ENCODE measurements at regions not wholly inside any gene's neighbourhood (a gene's known extent, or its start where the extent isn't known, plus 50 kb on each side); places are given as distances from the start of the nearest gene placed in this dataset.
"Not testable (repeated sequence)": the region's sequence is repeated elsewhere in the genome, so short reads cannot be mapped to it uniquely, and the experiment has no call there.

DNA sequence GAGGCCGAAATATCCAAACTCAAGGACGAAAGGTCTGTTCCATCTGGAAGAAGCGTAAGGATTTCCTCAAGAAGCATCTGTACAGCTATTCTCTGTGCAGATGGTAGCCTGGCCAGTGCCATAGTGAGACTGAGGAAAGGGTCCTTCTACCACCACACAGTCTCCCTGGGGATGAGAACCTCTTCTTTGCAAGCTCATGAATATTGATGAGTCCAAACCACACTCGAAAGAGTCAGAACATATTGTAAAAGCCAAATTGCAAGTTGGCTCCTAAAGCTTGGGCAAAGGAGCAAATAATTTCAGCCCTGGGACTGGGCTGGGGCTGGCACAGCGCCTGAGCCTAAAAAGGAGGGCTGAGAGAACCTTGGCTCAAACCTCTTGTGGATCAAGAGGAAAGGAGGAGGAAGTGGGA, 66.1 kb upstream of the PIP4K2A start:
- H3K4me1 Mint-ChIP-seq: peaks cover 0 to 5% of the 10 kb centered on the region in 2 donors
- no peak overlapping the region for H3K4me3 Mint-ChIP-seq
- H3K27ac Mint-ChIP-seq: no peak overlapping the region
- Histone ChIP-seq H3K27ac (ENCODE audit: low read length) (no peak overlapping the region), H3K4me3 (ENCODE audit: low read length) (no peak overlapping the region), H3K4me1 (ENCODE audit: control insufficient read depth, insufficient read depth, low read length) (no peaks in the 10 kb centered on the region), H3K27me3 (ENCODE audit: control insufficient read depth, insufficient read depth, low read length) (no peaks in the 10 kb centered on the region), H3K36me3 (ENCODE audit: control insufficient read depth, insufficient read depth, low read length) (no peaks in the 10 kb centered on the region), H3K9me3 (ENCODE audit: control insufficient read depth, insufficient read depth, low read length) (peaks cover 10% of the 10 kb centered on the region)
- 95% methylated on average over 5 of the region's 5 CpGs for WGBS (ENCODE audit: insufficient coverage)
- peaks cover 0 to 2% of the 10 kb centered on the region in 2 donors for H3K9me3 Mint-ChIP-seq
- DNase-seq: no peak
- no peak for ATAC-seq
- intact Hi-C loops (cut with micrococcal nuclease): no loop called here
- no peaks in the 10 kb centered on the region for H3K36me3 Mint-ChIP-seq
- TF ChIP-seq, protein P1, sequence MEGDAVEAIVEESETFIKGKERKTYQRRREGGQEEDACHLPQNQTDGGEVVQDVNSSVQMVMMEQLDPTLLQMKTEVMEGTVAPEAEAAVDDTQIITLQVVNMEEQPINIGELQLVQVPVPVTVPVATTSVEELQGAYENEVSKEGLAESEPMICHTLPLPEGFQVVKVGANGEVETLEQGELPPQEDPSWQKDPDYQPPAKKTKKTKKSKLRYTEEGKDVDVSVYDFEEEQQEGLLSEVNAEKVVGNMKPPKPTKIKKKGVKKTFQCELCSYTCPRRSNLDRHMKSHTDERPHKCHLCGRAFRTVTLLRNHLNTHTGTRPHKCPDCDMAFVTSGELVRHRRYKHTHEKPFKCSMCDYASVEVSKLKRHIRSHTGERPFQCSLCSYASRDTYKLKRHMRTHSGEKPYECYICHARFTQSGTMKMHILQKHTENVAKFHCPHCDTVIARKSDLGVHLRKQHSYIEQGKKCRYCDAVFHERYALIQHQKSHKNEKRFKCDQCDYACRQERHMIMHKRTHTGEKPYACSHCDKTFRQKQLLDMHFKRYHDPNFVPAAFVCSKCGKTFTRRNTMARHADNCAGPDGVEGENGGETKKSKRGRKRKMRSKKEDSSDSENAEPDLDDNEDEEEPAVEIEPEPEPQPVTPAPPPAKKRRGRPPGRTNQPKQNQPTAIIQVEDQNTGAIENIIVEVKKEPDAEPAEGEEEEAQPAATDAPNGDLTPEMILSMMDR (IDR thresholded peaks at IDR 0.05): no peak
- H3K27me3 Mint-ChIP-seq (ENCODE audit: low read depth in 2 of 2): peaks cover 0 to 2% of the 10 kb centered on the region in 2 donors

DNA sequence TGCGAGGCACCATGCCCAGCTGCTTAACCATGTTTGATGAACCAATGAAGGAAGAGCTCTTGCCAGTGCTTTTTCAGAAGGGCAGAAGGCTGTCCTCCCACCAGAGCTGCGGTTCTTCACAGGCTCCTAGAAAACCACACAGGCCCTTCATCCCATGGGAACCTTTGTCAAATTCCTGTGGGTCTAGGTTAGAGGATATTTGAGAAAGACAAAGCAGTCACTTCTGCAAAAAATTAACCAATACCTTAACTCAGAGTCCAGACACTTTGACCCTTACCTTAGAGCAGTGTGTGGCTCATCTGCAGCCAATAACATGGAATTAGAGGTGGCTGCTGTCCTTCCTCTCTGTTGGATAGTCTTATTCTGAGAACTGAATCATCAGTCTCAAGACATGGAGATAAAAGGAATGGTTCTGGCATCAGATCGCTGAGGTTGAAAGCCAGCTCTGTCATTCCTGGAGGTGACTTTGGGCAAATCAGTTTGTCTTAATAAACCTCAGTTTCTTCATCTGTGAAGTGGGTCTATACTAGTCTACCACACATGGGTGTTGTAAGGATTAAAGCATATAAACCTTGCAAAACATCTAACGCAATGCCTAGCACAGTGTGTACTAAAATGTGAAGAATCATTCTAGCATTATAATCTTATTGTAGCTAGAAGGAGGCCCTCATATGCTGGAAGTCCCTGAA, 65.1 kb upstream of the PIP4K2A start:
- TF ChIP-seq, protein P1 (IDR thresholded peaks at IDR 0.05): no peak
- DNase-seq (no peak), ATAC-seq (no peak)
- Mint-ChIP-seq H3K27me3 (ENCODE audit: low read depth in 2 of 2) (peaks cover 0 to 2% of the 10 kb centered on the region in 2 donors), H3K4me3 (no peak overlapping the region), H3K27ac (no peak overlapping the region), H3K4me1 (peaks cover 0 to 5% of the 10 kb centered on the region in 2 donors), H3K9me3 (peaks cover 0 to 2% of the 10 kb centered on the region in 2 donors), H3K36me3 (no peaks in the 10 kb centered on the region)
- Histone ChIP-seq H3K27ac (ENCODE audit: low read length) (no peak overlapping the region), H3K9me3 (ENCODE audit: control insufficient read depth, insufficient read depth, low read length) (peaks cover 10% of the 10 kb centered on the region), H3K4me3 (ENCODE audit: low read length) (no peak overlapping the region), H3K36me3 (ENCODE audit: control insufficient read depth, insufficient read depth, low read length) (no peaks in the 10 kb centered on the region), H3K27me3 (ENCODE audit: control insufficient read depth, insufficient read depth, low read length) (no peaks in the 10 kb centered on the region), H3K4me1 (ENCODE audit: control insufficient read depth, insufficient read depth, low read length) (no peaks in the 10 kb centered on the region)
- intact Hi-C loops (cut with micrococcal nuclease): no loop called here
- 92% methylated on average over 3 of the region's 4 CpGs for WGBS (ENCODE audit: insufficient coverage)

DNA sequence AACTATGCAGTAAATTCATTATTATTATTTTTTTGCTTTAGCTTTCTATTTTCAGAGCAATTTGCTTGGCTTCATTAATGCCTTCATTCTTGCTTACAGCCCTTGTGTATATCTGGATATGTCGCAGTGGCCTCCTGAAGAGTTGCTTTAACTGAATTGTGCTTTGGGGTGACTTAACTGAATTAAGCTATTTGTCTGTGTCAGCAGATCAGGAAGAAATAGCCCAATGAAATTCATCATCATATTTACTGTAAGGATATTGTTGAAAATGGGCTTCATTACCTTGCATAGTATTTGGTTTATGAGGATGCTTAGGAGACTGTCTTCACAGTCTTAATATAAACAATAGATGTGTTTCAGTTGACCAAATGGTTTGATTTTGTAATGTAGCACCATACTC, 59.7 kb upstream of the PIP4K2A start:
- no peaks in the 10 kb centered on the region for H3K36me3 Mint-ChIP-seq
- no peak for ATAC-seq
- no peaks in the 10 kb centered on the region for H3K4me1 ChIP-seq (ENCODE audit: control insufficient read depth, insufficient read depth, low read length)

DNA sequence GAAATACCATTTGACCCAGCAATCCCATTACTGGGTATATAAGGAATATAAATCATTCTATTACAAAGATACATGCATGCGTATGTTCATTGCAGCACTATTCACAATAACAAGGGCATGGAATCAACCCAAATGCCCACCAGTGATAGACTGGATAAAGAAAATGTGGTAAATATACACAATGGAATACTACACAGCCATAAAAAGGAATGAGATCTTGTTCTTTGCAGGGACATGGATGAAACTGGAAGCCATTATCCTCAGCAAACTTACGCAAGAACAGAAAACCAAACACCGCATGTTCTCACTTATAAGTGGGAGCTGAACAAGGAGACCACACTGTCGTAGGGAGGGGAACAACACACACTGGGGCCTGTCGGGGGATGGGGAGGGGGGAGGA, 57.3 kb upstream of the PIP4K2A start:
- H3K36me3 ChIP-seq (ENCODE audit: control insufficient read depth, insufficient read depth, low read length); intact Hi-C loops (cut with micrococcal nuclease); H3K4me3 Mint-ChIP-seq; H3K36me3 Mint-ChIP-seq; H3K27ac ChIP-seq (ENCODE audit: low read length); H3K4me1 ChIP-seq (ENCODE audit: control insufficient read depth, insufficient read depth, low read length); H3K4me3 ChIP-seq (ENCODE audit: low read length); ATAC-seq; DNase-seq; H3K27me3 ChIP-seq (ENCODE audit: control insufficient read depth, insufficient read depth, low read length); H3K4me1 Mint-ChIP-seq; H3K9me3 ChIP-seq (ENCODE audit: control insufficient read depth, insufficient read depth, low read length); H3K27me3 Mint-ChIP-seq (ENCODE audit: low read depth in 2 of 2); H3K27ac Mint-ChIP-seq; H3K9me3 Mint-ChIP-seq: not testable (repeated sequence)
- 100% methylated on average over 4 of the region's 5 CpGs for WGBS (ENCODE audit: insufficient coverage)

More for the DNA sequence above, 59.7 kb upstream of the PIP4K2A start:
- Mint-ChIP-seq H3K27ac (no peak overlapping the region), H3K27me3 (ENCODE audit: low read depth in 2 of 2) (peaks cover 0 to 8% of the 10 kb centered on the region in 2 donors), H3K9me3 (peaks cover 0 to 2% of the 10 kb centered on the region in 2 donors), H3K4me1 (peaks cover 0 to 4% of the 10 kb centered on the region in 2 donors), H3K4me3 (no peak overlapping the region)
- WGBS (ENCODE audit: insufficient coverage): no CpG with 5 or more reads among the region's 1 CpG
- Histone ChIP-seq H3K27ac (ENCODE audit: low read length) (no peak overlapping the region), H3K27me3 (ENCODE audit: control insufficient read depth, insufficient read depth, low read length) (no peaks in the 10 kb centered on the region), H3K4me3 (ENCODE audit: low read length) (no peak overlapping the region), H3K9me3 (ENCODE audit: control insufficient read depth, insufficient read depth, low read length) (peaks cover 10% of the 10 kb centered on the region), H3K36me3 (ENCODE audit: control insufficient read depth, insufficient read depth, low read length) (no peaks in the 10 kb centered on the region)
- TF ChIP-seq, protein P1 (IDR thresholded peaks at IDR 0.05): no peak
- intact Hi-C loops (cut with micrococcal nuclease): no loop called here
- DNase-seq: no peak
